ENCODE measurements at regions not wholly inside any gene's neighbourhood (a gene's known extent, or its start where the extent isn't known, plus 50 kb on each side); places are given as distances from the start of the nearest gene placed in this dataset.
"Not testable (repeated sequence)": the region's sequence is repeated elsewhere in the genome, so short reads cannot be mapped to it uniquely, and the experiment has no call there.

DNA sequence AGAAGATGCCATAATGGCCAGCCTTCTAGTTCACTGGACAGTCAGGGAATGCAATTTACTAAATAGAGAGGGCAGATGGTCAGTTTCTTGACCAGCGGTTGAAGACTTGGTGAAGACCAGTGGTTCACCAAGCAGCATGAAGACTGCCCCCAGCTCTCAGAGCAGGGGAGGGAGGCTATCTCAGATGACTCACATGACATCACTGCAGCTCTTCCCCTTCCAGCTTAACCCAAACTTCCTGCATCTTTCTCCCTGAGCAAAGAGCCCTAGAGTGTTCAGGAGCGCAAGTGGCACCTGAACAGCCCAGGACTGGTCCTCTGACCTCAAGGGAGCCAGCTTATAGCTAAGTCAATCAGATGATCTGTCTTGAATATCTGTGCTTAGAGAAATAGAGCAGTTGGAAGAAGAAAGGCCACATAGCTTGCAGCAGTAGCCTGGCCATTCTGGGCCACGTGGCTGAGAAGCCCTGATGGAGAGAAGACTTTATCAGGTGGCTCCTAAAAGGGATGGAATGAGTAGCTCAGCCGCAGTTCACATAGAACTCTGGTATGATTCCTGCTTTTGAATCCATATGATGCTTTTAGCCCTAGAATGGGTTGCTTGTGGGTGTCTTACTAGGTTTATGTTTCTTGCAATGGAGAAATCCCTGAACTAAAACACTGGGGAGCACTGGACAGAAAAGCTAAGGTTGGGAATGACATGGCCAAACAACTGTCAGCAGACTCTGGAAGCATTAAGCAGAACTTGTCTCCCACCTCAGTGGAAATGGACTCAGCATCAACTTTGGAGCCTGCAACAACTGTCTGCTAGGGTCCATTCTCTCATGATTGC lies 392.1 kb upstream of the CCL2 start:
- FAIRE-seq: no peak

GRCh38 chr17:33864758-33865229 lies 390.3 kb upstream of the CCL2 start:
- FAIRE-seq: no peak

DNA sequence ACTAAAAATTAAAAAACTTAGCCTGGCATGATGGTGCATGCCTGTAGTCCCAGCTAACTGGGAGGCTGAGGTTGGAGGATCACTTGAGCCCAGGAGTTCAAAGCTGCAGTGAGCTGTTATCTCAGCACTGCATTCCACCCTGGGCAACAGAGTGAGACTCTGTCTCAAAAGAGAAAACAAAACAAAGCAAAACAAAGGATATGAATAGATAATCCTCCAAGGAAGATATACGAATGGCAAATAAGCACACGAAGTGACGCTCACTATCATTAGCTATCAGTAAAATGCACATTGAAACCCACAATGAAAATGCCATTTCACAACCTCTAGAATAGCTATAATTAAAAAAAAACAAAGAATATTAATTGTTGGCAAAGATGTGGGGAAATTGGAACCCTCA lies 386.2 kb upstream of the CCL2 start:
- no peak for FAIRE-seq

DNA sequence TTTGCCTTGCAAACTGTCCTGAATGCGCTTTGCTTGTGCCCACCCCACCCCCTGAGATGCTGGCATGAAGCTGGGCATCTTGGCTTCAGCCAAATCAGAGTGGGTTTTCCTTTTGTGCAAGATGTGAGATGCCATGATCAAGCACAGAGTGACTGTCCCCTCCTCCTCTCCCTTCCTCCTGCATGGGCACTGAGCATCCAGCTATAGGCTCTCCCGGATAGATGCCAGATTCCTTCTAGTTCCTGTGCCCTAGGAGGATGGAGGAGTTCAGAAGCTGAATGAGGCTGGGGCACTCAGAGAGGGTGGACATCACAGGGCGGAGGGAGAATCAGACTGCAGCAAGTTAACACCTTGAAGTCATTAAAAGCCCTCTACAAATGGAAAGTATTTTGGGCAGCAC lies 384.1 kb upstream of the CCL2 start:
- FAIRE-seq: no peak

- no peak for FAIRE-seq
These were observed 383.2 kb upstream of the CCL2 start for GRCh38 chr17:33871720-33872540.

- no peak for FAIRE-seq
These were observed 381.9 kb upstream of the CCL2 start for GRCh38 chr17:33873201-33873617.

- no peak for FAIRE-seq
These were observed 380.4 kb upstream of the CCL2 start for GRCh38 chr17:33874617-33875060.

DNA sequence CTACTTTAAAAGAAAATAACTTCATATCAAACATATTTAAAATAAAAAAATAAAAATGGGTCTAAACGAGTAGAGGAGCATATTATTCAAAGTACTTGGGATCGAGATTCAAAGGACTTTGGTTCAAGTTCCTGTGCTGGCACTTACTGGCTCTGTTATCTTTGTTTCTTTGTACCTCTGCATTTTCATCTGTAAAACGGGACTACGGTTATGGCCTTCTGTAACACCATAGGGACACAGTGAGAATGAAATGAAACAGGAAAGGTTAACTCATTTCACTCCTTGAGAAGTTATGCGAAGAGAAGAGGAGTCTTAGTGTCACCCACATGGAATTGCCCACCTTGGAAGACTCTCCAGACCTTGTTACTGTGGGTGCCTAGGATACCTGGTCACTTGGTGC lies 379.1 kb upstream of the CCL2 start:
- FAIRE-seq: no peak

GRCh38 chr17:33882273-33882672 lies 372.8 kb upstream of the CCL2 start:
- not testable (repeated sequence) for FAIRE-seq

DNA sequence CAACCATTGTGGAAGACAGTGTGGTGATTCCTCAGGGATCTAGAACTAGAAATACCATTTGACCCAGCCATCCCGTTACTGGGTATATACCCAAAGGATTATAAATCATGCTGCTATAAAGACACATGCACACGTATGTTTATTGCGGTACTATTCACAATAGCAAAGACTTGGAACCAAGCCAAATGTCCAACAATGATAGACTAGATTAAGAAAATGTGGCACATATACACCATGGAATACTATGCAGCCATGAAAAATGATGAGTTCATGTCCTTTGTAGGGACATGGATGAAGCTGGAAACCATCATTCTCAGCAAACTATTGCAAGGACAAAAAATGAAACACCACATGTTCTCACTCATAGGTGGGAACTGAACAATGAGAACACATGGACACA lies 372.4 kb upstream of the CCL2 start:
- not testable (repeated sequence) for FAIRE-seq

DNA sequence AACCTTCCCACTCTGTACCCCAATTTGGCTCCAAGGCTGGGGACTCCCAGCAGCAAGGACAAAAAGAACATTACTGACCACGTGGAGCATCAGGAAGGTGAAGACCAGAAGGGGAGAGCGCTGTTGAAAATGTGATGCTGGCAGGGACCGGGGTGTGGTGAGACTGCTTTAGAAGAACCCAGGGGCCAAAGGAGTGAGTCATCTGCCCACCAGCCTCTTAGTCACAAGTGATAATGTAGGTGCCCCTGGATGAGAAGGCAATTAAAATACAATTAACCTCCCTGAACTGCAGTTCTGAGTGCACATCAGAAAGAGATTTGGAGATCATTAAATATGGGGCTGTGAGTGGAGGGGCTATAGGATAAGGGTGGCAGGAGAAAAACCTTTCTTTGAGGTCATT lies 366.6 kb upstream of the CCL2 start:
- no peak for FAIRE-seq

GRCh38 chr17:33889040-33889439 lies 366.0 kb upstream of the CCL2 start:
- no peak for FAIRE-seq

- no peak for FAIRE-seq
These were observed 365.3 kb upstream of the CCL2 start for GRCh38 chr17:33889766-33890165.

- FAIRE-seq: no peak
These were observed 362.1 kb upstream of the CCL2 start for GRCh38 chr17:33892717-33893591.

- no peak for FAIRE-seq
These were observed 359.6 kb upstream of the CCL2 start for GRCh38 chr17:33895491-33895890.

DNA sequence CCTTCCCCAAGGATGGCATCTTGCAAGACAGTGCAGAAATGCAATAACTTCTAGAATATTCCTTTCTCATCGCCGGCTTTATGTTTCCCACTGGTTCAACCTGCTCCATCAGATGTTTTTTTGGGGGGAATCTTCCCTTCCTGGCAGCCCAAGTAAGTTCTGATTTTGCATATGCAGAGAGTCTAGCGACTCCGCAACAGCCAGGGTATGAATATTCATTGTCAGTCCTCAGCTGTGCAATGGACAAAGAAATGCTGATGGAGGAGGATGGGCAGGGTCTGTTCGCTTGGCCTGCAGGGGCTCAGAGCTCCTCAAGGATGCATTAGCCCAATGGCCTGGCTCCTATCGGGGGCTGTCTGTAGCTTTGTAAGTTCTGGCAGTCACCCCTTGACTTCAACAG lies 358.8 kb upstream of the CCL2 start:
- no peak for FAIRE-seq

GRCh38 chr17:33901085-33901484 lies 354.0 kb upstream of the CCL2 start:
- no peak for FAIRE-seq

DNA sequence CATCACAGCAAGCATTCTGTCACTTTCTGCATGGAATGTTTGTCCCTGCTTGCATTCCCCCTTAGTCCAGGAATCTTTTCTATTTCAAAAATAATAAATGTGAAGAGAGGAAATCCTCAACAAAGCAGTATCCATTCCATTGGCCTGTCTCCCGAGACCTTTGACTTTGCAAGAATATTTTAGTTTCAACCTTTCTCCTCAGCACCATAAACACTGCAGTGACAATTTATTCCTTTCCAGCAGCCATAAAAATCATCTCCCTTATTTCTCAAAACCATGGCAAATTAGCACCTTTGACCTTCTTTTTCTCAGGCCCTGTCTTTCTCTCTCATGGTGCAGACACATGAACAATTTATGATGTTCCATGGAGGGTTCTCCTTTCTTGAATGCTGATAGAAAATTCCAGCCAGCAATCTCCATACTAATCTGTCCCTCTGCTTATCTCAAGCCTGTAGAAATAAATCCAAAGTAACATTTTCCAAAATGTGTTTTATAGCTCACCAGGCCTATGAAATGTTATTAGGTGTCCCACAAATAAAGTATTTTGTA lies 352.1 kb upstream of the CCL2 start:
- no peak for FAIRE-seq

DNA sequence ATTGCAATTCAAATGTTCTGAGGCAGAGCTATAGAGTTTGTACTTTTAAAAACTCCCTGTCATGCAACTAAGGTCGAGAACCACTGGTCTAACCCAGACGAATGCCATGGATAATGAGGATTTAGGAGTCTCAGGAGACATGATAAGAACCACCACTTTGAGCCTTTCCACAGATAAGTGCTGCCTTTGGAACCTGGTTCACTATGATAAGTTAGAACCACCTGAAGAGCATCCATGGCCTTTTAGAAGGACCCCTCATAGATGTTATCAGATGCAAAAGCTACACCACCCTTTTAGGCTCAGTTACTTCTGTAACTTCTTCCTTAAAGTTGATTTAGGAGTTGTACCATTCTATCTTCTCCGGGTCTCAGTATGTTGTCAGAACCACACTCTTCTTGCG lies 350.6 kb upstream of the CCL2 start:
- no peak for FAIRE-seq

- no peak for FAIRE-seq
These were observed 349.7 kb upstream of the CCL2 start for GRCh38 chr17:33905338-33905800.

DNA sequence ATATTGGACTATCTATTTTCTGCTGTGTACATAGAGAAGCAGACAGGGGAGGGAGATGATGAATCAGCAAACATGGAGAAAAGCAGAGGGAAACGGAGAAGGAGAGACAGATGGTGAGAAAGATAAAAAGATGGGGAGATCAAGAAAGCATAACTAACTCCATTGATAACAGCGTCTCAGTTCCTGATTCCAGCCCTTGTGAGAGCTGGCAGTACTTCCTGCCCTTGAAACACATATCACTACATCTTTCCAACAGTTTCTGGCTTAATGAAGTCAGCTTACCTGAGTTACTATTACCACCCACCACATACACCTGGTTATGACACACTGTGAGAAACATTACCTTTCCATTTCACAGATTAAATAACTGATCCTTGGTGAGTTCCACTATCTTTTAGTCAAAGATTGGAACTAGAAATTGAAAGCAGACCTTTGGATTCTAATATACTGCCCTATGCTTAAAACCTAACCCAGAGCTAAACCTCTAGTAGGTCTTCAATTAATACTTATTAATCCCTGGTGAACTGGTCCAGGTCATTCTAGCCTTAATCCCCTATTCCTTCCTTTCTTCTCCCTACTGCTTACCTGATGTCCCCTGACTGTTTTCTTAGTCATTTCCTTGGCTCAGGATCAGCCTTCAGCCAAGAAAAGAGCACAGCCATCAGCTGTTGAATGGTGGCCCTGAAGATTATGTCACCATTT lies 346.6 kb upstream of the CCL2 start:
- no peak for FAIRE-seq

Measured in G401.6 (cell line).